Uterus (tissue), 3 donors: ENCODE measurements at regions not wholly inside any gene's neighbourhood (a gene's known extent, or its start where the extent isn't known, plus 50 kb on each side); places are given as distances from the start of the nearest gene placed in this dataset.

Experiments
- DNase-seq, 2 donors: peaks; one replicate each; pipeline ENCODE4 v3.0.0-alpha.2; 2019 to 2020
- H3K27ac ChIP-seq, 2 donors: fragments of 200-600 bp; sonication (generic); 1 replicate in 1 of 2; 2 replicates in 1 of 2; pipeline ENCODE4 v1.5.1; 2016 to 2018
- H3K27me3 ChIP-seq, 2 donors: fragments of 200-600 bp; sonication (generic); one replicate each; pipeline ENCODE4 v1.5.1; 2018 to 2019; ENCODE audit warnings: control low read depth in 1 of 2
- H3K36me3 ChIP-seq, 2 donors: fragments of 200-600 bp; sonication (generic); one replicate each; pipeline ENCODE4 v1.5.1; 2019; ENCODE audit warnings: control low read depth in 1 of 2
- H3K4me1 ChIP-seq, 2 donors: fragments of 200-600 bp; sonication (generic); one replicate each; pipeline ENCODE4 v1.5.1; 2018 to 2019; ENCODE audit warnings: control low read depth in 1 of 2
- H3K4me3 ChIP-seq, 2 donors: fragments of 200-600 bp; sonication (generic); 1 replicate in 1 of 2; 2 replicates in 1 of 2; pipeline ENCODE4 v1.5.1; 2018 to 2019; ENCODE audit warnings: mild to moderate bottlenecking in 1 of 2
- H3K9me3 ChIP-seq, 2 donors: fragments of 200-600 bp; sonication (generic); one replicate each; pipeline ENCODE4 v1.5.1; 2019; ENCODE audit warnings: control low read depth in 1 of 2
- CTCF ChIP-seq, 4 experiments: fragments of 200-600 bp in 2 of 4; fragments of 450-650 bp in 2 of 4; sonication (generic) in 2 of 4; IDR thresholded peaks; one replicate each; pipeline ENCODE4 v1.5.1; 2016 to 2019; ENCODE audit warnings: antibody characterized with exemption in 4 of 4, mild to moderate bottlenecking in 2 of 4, moderate library complexity in 1 of 4
- POLR2A ChIP-seq, 2 donors: fragments of 450-650 bp; IDR thresholded peaks; one replicate each; pipeline ENCODE4 v1.6.1; 2016; ENCODE audit warnings: antibody characterized with exemption in 2 of 2, mild to moderate bottlenecking in 1 of 2, moderate library complexity in 1 of 2
- intact Hi-C: fragments of 100-400 bp; cut with DNase I; formaldehyde crosslinking; loops from one replicate; pipeline ENCODE4 v1.15.1; 2023; ENCODE audit warnings: low total_unique reads
- donor health status: DM: yes; HTN: yes; CAD: no.

GRCh38 chr3:130596484-130596883 is 79.5 kb downstream of the COL6A6 start:
- no peak overlapping the region for H3K27ac ChIP-seq
- no peak for TF ChIP-seq POLR2A (IDR thresholded peaks at IDR 0.05)
- intact Hi-C loops, result no loop called here
- H3K9me3 ChIP-seq, result no peaks in the 10 kb centered on the region
- H3K4me3 ChIP-seq, result no peak overlapping the region
- no peaks in the 10 kb centered on the region for H3K27me3 ChIP-seq
- no peaks in the 10 kb centered on the region for H3K4me1 ChIP-seq
- DNase-seq, result no peak
- H3K36me3 ChIP-seq, result no peaks in the 10 kb centered on the region

DNA sequence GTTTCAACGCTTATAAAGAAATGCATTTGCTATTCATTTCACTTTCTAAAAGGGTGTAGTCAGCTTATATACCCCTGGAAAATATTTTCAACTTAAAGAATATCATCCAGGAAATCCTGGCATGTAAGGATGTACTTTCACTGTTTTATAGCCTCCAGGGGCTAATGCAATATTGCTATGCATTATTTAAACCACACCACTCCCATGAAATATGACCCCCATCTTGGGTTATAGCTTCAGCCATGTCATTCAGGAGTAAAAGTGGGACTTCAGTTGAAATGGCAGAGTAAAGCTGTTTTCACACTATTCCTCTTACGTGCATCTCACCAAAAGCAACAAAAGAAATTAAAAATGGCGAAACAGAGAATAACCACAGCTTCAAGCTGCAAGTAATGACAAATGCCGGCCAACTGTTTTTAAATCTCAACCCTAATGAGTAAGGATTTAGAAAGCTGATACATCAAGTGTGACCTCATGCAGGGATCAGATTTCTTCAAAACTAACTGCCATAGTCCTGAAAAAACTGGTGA is 84.5 kb downstream of the COL6A6 start:
- intact Hi-C loops, result no loop called here
- no peaks in the 10 kb centered on the region for H3K4me1 ChIP-seq
- H3K36me3 ChIP-seq, result no peaks in the 10 kb centered on the region
- DNase-seq, result no peak
- no peaks in the 10 kb centered on the region for H3K27me3 ChIP-seq
- TF ChIP-seq CTCF (IDR thresholded peaks at IDR 0.05) (no peak), POLR2A (IDR thresholded peaks at IDR 0.05) (no peak)
- no peaks in the 10 kb centered on the region for H3K9me3 ChIP-seq
- no peak overlapping the region for H3K4me3 ChIP-seq
- no peak overlapping the region for H3K27ac ChIP-seq

DNA sequence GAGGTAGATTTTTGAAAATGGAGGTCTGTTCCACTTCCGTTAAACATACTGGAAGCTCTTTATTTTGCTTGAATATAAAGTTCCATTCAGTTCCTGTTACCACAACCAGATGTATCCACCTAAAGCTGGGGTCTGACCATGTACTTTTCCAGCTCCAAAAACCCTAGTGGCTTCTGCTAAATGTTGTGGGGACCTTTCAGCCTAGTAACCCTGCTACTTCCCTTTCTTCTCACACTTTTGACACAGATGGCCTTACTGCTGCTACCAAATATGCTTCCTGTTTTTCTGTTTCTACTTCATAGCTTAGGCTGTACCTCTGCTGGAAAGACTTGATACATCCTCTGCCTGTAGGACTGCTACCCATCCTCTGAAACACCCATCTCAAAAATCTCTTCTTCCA is 87.8 kb downstream of the COL6A6 start:
- Histone ChIP-seq H3K4me1 (peaks cover 0 to 8% of the 10 kb centered on the region in 2 donors), H3K36me3 (no peaks in the 10 kb centered on the region), H3K4me3 (no peak overlapping the region), H3K27ac (no peak overlapping the region), H3K9me3 (peaks cover 0 to 8% of the 10 kb centered on the region in 2 donors), H3K27me3 (no peaks in the 10 kb centered on the region)
- intact Hi-C loops, result no loop called here
- TF ChIP-seq POLR2A (IDR thresholded peaks at IDR 0.05) (no peak), CTCF (IDR thresholded peaks at IDR 0.05) (no peak)
- DNase-seq, result no peak

DNA sequence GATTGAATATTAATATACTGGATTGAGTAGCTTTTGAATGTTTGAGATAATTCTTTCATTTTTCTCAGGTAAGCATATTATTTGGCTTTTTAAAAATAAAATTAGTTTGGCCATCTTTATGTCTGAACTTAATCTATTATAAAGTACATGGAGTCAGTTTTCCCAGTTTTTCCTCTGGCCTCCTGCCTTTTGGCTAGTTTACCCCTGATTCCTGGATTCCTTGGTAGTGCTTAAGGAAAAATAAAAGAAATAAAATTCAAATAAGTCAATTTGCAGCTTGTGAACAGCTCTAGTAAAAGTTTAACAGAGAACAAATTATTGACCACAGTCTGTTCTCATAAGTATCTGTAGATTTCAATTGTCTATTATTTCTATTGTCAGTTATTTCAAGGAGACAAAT is 89.4 kb downstream of the COL6A6 start:
- TF ChIP-seq CTCF (IDR thresholded peaks at IDR 0.05) (no peak), POLR2A (IDR thresholded peaks at IDR 0.05) (no peak)
- Histone ChIP-seq H3K27ac (no peak overlapping the region), H3K36me3 (no peaks in the 10 kb centered on the region), H3K9me3 (peaks cover 0 to 8% of the 10 kb centered on the region in 2 donors), H3K27me3 (no peaks in the 10 kb centered on the region), H3K4me3 (no peak overlapping the region), H3K4me1 (peaks cover 0 to 8% of the 10 kb centered on the region in 2 donors)
- intact Hi-C loops, result no loop called here
- no peak for DNase-seq

DNA sequence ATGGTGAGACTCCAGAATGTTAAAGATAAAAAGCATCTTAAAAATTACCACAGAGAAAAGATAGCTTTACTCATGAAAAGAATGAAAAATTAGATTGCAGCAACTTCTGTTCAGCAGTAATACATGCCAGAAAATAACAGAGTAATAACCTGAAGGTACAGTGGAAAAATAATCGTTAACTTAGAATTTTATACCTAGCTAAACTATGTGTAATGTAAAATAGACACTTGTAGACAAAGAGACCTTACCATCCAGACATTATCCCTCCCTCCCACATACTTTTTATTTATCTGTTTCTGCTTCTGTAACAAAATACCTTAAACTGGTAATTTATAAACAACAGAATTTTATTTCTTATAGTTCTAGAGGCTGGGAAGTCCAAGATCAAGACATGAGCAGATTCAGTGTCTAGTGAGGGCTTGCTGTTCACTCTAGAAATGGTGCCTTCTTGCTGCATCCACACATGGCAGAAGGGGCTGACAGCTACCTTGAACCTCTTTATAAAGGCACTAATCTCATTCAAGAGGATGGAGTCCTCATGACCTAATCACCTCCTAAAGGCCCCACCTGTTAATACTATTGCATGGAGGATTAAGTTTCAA is 90.7 kb downstream of the COL6A6 start:
- no peak overlapping the region for H3K27ac ChIP-seq
- H3K36me3 ChIP-seq, result no peaks in the 10 kb centered on the region

DNA sequence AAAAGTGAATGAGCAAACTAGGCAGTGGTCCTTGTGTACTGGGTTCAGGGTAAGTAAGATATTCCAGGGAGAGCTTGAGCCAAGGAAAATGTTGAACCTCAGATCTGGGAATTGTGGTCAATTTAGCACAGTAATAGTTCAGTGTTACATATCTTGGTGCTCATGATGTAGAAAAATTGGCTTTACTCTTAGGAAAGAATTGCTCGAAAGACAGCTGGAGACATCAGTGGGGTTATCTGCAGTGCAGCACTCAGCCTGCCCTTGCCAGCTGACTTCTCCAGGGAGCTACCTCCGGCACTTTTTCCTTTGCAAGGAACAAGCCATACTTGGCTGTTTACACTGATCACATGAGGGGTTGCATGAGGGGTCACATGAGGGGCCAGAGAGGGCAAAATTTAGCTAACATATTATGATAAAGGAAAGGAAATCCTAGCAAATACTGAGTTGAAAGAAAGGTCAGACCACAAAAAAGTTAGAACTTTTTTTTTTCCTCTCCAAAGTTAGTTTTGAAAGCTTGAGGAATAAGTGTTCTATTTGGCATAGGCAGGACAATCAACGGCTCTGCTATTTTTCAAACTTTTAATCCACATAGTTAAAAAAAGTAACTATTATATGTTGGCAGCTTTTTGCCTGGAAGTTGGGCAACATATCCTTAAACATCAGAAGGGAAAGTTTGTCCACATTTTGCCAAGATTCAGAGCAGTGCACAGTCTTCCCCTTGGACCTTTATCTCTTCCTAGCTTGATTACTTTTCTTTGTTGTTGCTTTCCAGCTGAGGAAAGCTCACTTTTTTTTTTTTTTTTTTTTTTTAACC is 92.4 kb downstream of the COL6A6 start:
- Histone ChIP-seq H3K4me1 (peaks cover 0 to 8% of the 10 kb centered on the region in 2 donors), H3K9me3 (peaks cover 0 to 8% of the 10 kb centered on the region in 2 donors), H3K36me3 (no peaks in the 10 kb centered on the region), H3K27me3 (no peaks in the 10 kb centered on the region), H3K27ac (peak overlapping the region; percentile 44 to 62), H3K4me3 (no peak overlapping the region)
- intact Hi-C loops, result no loop called here
- TF ChIP-seq CTCF (IDR thresholded peaks at IDR 0.05), result no peak
- peak; percentile 17 to 30 for DNase-seq

More for the DNA sequence above, 90.7 kb downstream of the COL6A6 start:
- Histone ChIP-seq H3K4me3 (no peak overlapping the region), H3K27me3 (no peaks in the 10 kb centered on the region), H3K9me3 (peaks cover 0 to 8% of the 10 kb centered on the region in 2 donors), H3K4me1 (peaks cover 0 to 8% of the 10 kb centered on the region in 2 donors)
- intact Hi-C loops, result no loop called here
- TF ChIP-seq POLR2A (IDR thresholded peaks at IDR 0.05), result no peak
- DNase-seq, result no peak
